Glutamatergic neuron (in vitro differentiated cells): ENCODE measurements at regions not wholly inside any gene's neighbourhood (a gene's known extent, or its start where the extent isn't known, plus 50 kb on each side); places are given as distances from the start of the nearest gene placed in this dataset.
"Not testable (repeated sequence)": the region's sequence is repeated elsewhere in the genome, so short reads cannot be mapped to it uniquely, and the experiment has no call there.

Experiments used
- DNase-seq: peaks from one replicate; pipeline ENCODE4 v3.0.0; 2022
- H3K27ac Mint-ChIP-seq: one replicate; pipeline ENCODE4 v1.8.0; 2020; ENCODE audit warnings: mild to moderate bottlenecking, mixed read lengths, inconsistent platforms; ENCODE audit not compliant: unreplicated experiment
- H3K27me3 Mint-ChIP-seq: one replicate; pipeline ENCODE4 v1.8.0; 2020; ENCODE audit warnings: mild to moderate bottlenecking, moderate library complexity, mixed read lengths, inconsistent platforms; ENCODE audit not compliant: unreplicated experiment
- H3K36me3 Mint-ChIP-seq: one replicate; pipeline ENCODE4 v1.8.0; 2020; ENCODE audit warnings: mild to moderate bottlenecking, mixed read lengths, inconsistent platforms; ENCODE audit not compliant: unreplicated experiment
- H3K4me1 Mint-ChIP-seq: one replicate; pipeline ENCODE4 v1.8.0; 2020; ENCODE audit warnings: mild to moderate bottlenecking, low read depth, mixed read lengths, inconsistent platforms; ENCODE audit not compliant: unreplicated experiment
- H3K4me3 Mint-ChIP-seq: one replicate; pipeline ENCODE4 v1.8.0; 2020; ENCODE audit warnings: mild to moderate bottlenecking, mixed read lengths, inconsistent platforms; ENCODE audit not compliant: unreplicated experiment
- H3K9me3 Mint-ChIP-seq: one replicate; pipeline ENCODE4 v1.8.0; 2020; ENCODE audit warnings: mild to moderate bottlenecking, moderate library complexity, mixed read lengths, inconsistent platforms; ENCODE audit not compliant: unreplicated experiment
- CTCF ChIP-seq: fragments of 200-600 bp; sonication (generic); IDR thresholded peaks from one replicate; pipeline ENCODE4 v1.5.0; 2021; ENCODE audit not compliant: partially characterized antibody, unreplicated experiment

GRCh38 chr2:144776766-144777165 is 256.8 kb upstream of the ZEB2 start:
- Mint-ChIP-seq H3K27ac (no peak overlapping the region), H3K27me3 (no peaks in the 10 kb centered on the region), H3K4me1 (no peaks in the 10 kb centered on the region), H3K9me3 (no peaks in the 10 kb centered on the region), H3K36me3 (no peaks in the 10 kb centered on the region), H3K4me3 (no peak overlapping the region)
- no peak for DNase-seq
- TF ChIP-seq CTCF, result no peak

- no peak for DNase-seq
- H3K36me3 Mint-ChIP-seq, result no peaks in the 10 kb centered on the region
- no peaks in the 10 kb centered on the region for H3K9me3 Mint-ChIP-seq
- H3K4me1 Mint-ChIP-seq, result no peaks in the 10 kb centered on the region
- no peak overlapping the region for H3K4me3 Mint-ChIP-seq
- H3K27ac Mint-ChIP-seq, result no peak overlapping the region
- H3K27me3 Mint-ChIP-seq, result no peaks in the 10 kb centered on the region
- TF ChIP-seq CTCF, result no peak
Measured at GRCh38 chr2:144774809-144775208, 254.9 kb upstream of the ZEB2 start.

- no peaks in the 10 kb centered on the region for H3K9me3 Mint-ChIP-seq
- H3K27me3 Mint-ChIP-seq, result peaks cover 3% of the 10 kb centered on the region
- DNase-seq, result no peak
- peaks cover 3% of the 10 kb centered on the region for H3K36me3 Mint-ChIP-seq
- H3K27ac Mint-ChIP-seq, result no peak overlapping the region
- no peak for TF ChIP-seq CTCF
- H3K4me1 Mint-ChIP-seq, result peaks cover 2% of the 10 kb centered on the region
- no peak overlapping the region for H3K4me3 Mint-ChIP-seq
Measured at GRCh38 chr2:144771348-144771747, 251.4 kb upstream of the ZEB2 start.

- no peak overlapping the region for H3K27ac Mint-ChIP-seq
- no peaks in the 10 kb centered on the region for H3K9me3 Mint-ChIP-seq
Measured at GRCh38 chr2:144770616-144771230, 250.8 kb upstream of the ZEB2 start.

GRCh38 chr2:144760939-144761338 is 241.0 kb upstream of the ZEB2 start:
- not testable (repeated sequence) for H3K4me1 Mint-ChIP-seq, H3K9me3 Mint-ChIP-seq, H3K27ac Mint-ChIP-seq, DNase-seq, H3K27me3 Mint-ChIP-seq, H3K36me3 Mint-ChIP-seq, H3K4me3 Mint-ChIP-seq

More at GRCh38 chr2:144770616-144771230, 250.8 kb upstream of the ZEB2 start:
- no peak for TF ChIP-seq CTCF
- peaks cover 3% of the 10 kb centered on the region for H3K36me3 Mint-ChIP-seq
- H3K4me1 Mint-ChIP-seq, result peaks cover 2% of the 10 kb centered on the region
- no peak for DNase-seq
- no peak overlapping the region for H3K4me3 Mint-ChIP-seq
- H3K27me3 Mint-ChIP-seq, result peaks cover 3% of the 10 kb centered on the region

- no peak for TF ChIP-seq CTCF
- DNase-seq, result no peak
- Mint-ChIP-seq H3K4me3 (no peak overlapping the region), H3K9me3 (no peaks in the 10 kb centered on the region), H3K27ac (no peak overlapping the region), H3K4me1 (no peaks in the 10 kb centered on the region), H3K27me3 (no peaks in the 10 kb centered on the region), H3K36me3 (no peaks in the 10 kb centered on the region)
Measured at GRCh38 chr2:144759746-144760145, 239.8 kb upstream of the ZEB2 start.

GRCh38 chr2:144758196-144758595 is 238.3 kb upstream of the ZEB2 start:
- H3K36me3 Mint-ChIP-seq, H3K4me1 Mint-ChIP-seq, H3K27me3 Mint-ChIP-seq, H3K27ac Mint-ChIP-seq, H3K9me3 Mint-ChIP-seq, DNase-seq, H3K4me3 Mint-ChIP-seq: not testable (repeated sequence)
